Hematopoietic multipotent progenitor cell (in vitro differentiated cells): ENCODE measurements at regions not wholly inside any gene's neighbourhood (a gene's known extent, or its start where the extent isn't known, plus 50 kb on each side); places are given as distances from the start of the nearest gene placed in this dataset.
A peak's percentile ranks its signal among the peaks of the same experiment; 100 is the strongest.
"Not testable (repeated sequence)": the region's sequence is repeated elsewhere in the genome, so short reads cannot be mapped to it uniquely, and the experiment has no call there.

Experiments
- DNase-seq, 3 donors: peaks; one replicate each; pipeline ENCODE4 v3.0.0-alpha.2; 2011 to 2015; ENCODE audit warnings: low read depth in 2 of 3, low spot score in 2 of 3

DNA sequence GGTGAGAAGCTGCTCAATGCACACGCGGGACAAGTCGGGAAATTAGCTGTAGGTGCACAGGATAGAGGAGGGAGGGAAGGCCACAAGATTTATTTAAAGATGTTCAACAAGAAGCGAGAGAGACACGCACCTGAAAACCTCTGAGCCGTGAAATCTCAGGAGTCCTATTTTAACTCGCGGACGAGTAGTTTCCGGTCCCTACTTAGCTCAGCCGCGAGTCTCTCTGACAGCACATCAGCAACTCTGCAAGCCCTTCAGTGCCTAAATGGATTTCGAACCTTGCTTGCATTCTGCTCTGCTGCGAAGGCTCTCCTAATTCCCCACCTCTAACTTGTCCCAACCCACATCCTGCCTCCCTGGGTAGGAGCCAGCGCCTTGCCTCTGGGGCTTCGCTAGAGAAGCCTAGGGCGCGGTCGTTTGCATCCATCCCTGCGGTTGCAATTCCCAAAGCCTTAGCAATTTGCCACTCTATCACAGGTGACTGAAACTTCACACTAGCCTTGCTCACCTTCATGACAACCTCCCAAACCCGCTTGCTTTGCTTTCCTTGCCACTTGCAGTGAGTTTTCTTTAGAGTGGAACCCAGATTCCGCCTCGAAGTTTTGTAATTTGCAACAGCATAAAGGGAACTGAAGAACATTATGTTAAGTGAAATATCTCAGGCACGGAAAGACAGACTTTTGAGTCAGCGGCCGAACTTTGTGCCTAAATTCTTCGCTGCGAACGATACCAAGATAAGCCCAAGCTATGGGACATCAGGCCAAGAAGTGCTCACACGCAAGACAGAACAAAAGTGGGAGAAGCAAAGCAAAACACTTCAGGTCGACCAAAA lies 202.8 kb downstream of the KDM5D start:
- DNase-seq = no peak

DNA sequence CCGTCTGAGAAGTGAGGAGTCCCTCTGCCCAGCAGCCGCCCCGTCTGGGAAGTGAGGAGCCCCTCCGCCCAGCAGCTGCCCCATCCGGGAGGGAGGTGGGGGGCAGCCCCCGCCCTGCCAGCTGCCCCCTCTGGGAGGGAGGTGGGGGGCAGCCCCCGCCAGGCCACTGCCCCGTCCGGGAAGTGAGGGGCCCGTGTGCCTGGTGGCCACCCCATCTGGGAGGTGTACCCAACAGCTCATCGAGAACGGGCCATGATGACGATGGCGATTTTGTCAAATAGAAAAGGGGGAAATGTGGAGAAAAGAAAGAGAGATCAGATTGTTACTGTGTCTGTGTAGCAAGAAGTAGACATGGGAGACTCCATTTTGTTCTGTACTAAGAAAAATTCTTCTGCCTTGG lies 208.8 kb downstream of the KDM5D start:
- DNase-seq = not testable (repeated sequence)

DNA sequence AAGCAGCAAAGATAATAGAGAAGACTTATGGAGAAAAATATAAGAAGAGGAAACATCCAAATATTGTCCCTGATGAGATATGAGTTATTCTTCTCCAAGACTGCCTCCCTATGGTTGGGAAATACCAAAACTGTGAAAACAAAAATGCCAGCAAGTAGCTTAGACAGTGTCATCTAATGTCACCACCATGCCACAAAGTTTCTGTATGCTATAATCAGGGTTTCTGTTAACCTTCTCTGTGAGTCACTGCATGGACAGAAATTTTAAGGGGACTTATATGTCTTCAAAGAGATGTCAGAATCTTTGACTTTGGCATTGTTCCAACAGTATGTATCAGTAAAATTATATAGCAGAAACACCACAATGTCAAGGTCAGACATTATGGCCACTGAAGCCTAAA lies 222.6 kb downstream of the KDM5D start:
- DNase-seq = no peak

GRCh38 chrY:19503092-19503449 lies 241.5 kb downstream of the KDM5D start:
- DNase-seq = peak in 2 of 3 donors; percentile 3 to 31

DNA sequence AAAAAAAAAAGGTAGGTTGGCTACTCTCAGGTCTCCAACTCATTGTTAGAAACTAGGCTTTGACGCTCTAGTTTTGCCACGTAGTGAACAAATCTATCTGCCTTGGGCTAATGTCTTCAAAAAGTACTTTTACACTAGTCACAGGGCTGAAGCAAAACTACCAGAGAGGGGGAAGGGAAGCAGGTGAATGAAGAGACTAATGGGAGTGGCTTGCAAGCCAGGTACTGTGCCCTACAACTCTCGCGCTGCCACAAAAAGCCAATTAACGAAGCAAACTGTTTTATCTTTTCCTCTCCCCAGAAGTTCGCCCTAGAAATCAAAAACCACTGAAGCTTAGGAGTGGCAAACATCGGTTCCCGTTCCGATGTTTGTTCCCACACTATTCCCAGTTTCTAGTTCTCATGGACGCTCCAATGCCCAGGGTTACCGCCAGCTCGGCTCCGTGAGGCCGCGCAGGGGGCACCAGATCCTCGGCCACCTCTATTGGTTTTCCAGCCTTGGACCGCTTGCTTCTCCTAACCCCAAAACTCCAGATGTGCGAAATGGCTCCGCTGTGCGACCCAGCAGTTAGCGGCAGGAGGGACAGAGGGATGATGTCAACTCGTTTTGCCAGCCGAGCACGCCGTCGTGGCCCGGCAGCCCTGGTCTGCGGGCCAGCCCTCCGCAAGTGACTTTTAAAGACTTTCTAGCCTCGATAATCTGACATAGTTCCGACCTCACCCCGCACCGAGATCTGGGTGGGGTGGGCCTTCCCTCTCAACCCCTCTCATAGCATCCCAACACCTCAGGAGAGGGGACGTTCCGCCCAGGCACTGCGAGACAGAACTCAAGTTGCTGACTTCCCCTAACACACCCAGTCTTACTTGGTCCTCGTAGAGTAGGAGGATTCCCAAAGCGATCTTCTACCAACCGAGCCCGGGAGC lies 242.1 kb downstream of the KDM5D start:
- DNase-seq = no peak

GRCh38 chrY:19498556-19498955 lies 246.0 kb downstream of the KDM5D start:
- no peak for DNase-seq

DNA sequence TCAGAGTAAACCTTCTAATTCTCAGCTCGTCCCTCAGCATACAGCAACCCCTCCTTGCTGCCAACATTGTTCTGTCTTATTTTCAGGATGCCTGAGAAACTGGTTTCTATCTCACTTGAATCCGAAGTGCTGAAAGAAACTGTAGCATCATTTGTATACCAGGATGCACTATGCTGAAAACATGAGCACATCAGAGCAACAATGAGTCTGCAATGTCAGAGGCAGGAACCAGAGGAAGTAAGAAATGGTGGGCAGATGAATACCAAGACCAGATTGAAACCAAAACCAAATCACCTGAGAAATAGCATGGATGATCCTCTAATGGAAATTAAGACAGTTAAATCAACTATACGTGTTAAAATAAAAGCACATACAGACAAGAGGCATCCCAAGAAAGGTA lies 257.0 kb downstream of the KDM5D start:
- no peak for DNase-seq

GRCh38 chrY:19484997-19485396 lies 259.5 kb downstream of the KDM5D start:
- no peak for DNase-seq

- DNase-seq = peak in 2 of 3 donors; percentile 9 to 32
Observed at GRCh38 chrY:19479141-19479540, 265.4 kb downstream of the KDM5D start.

- DNase-seq = no peak
Observed at GRCh38 chrY:19477959-19478358, 266.6 kb downstream of the KDM5D start.

DNA sequence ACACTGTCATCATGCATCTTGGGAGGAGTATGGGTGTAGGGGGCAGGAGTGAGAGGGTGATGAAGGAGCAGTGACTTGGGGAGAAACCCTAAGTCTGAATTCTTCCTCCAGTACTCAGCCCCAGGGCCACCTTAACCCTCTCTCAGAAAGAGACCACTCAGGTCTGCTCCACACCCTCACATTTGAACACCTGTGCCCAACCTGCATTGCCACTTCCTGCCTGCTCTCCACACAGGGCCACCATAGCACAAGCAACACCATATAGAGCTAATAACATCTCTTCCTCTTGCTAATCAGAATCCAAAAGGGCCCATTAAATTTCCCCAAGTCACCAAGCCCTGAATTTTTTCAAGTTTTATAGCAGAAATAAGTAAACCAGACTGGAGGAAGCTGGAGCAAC lies 278.7 kb downstream of the KDM5D start:
- no peak for DNase-seq

GRCh38 chrY:19456855-19457448 lies 287.6 kb downstream of the KDM5D start:
- no peak for DNase-seq

DNA sequence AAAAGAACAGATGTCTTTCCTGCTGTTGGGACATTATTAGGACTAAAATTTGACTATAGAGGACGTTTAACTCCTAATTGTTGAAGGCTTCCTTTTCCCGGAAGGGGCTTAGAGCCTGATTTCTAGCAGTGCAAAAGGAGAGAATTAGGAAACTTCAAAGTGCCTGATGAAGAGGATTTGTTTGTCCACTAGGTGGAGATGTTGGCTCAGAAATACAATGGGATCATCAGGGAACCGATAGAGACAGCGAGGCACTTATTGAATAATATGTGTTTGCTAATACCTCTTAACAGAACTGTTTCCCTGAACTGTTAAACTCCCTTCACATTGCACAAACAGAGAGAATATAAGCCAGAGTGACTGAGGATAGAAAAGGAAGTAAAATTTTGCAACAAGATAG lies 311.5 kb downstream of the KDM5D start:
- peak in 2 of 3 donors; percentile 35 to 67 for DNase-seq

DNA sequence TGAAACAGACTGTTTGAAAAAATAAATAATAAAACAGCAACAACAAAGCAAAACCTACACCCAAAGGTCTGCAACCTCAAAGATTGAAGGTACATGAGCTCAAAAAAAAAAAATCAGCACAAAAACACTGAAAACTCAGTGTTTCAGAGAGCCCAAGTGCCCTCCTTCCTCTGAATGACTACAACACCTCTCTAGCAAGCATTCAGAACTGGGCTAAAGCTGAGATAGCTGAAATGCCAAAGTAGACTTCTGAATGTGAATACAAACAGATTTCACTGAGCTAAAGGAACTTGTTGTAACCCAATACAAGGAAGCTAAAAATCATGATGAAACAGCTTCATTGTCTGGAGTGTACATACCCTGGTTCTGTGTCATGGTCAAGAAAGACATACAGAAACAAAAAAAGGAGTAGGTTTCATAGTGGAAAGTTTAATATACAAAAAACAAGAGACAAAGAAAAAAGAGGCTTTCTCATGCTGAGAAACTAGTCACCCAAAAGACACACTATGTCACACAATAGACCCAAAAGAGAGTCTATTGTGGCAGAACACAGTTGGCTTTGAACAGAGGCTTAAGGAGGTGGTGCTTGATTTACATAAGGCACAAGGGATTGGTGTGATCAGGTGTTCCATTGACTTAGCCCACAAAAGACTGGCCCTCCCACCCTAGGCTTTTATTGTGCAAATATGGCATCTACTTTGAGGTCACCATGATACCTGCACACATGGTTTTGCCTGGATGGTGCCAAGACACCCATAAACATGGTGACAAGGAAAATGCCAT lies 316.6 kb downstream of the KDM5D start:
- no peak for DNase-seq

DNA sequence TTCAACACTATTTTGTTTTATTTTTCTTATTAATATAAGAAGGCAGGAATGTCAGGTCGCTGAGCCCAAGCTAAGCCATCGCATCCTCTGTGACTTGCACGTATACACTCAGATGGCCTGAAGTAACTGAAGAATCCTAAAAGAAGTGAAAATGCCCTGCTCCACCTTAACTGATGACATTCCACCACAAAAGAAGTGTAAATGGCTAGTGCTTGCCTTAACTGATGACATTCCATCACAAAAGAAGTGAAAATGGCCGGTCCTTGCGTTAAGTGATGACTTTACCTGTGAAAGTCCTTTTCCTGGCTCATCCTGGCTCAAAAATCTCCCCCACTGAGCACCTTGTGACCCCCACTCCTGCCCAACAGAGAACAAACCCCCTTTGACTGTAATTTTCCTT lies 317.3 kb downstream of the KDM5D start:
- DNase-seq = not testable (repeated sequence)

DNA sequence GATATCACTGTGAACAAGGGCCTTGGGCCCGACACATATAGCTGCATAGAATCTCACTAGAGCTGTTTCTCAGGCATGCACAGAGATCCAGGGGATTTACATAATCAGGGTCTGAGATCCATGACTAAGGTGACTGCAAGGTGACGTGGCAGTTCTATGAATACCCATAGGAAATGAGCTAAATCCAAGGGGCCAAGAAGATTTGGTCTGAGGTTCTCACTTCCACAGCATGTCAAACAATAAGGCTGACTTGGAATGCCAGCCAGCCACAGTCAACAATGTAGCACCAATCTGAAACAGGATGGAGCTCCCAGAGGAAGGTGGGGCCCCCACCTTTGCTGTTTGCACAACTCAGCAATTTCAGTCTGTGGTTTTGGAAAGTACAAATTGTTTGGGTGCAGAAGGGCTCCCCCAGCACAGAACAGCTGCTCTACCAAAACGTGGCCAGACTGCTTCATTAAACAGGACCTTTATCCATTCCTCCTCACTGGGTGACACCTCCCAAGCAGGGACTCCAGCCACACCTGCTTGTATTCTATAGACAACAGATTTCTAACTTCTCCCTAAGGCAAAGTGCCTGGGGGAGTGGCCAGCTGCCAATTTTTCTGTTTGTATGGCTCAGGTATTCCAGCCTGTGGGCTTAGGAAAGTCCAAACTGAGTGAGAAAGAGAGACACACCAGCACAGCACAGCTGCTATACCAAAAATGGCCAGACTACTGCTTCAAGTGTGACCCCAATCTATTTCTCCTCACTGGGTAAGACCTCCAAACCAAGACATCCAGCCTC lies 333.4 kb downstream of the KDM5D start:
- DNase-seq = no peak

DNA sequence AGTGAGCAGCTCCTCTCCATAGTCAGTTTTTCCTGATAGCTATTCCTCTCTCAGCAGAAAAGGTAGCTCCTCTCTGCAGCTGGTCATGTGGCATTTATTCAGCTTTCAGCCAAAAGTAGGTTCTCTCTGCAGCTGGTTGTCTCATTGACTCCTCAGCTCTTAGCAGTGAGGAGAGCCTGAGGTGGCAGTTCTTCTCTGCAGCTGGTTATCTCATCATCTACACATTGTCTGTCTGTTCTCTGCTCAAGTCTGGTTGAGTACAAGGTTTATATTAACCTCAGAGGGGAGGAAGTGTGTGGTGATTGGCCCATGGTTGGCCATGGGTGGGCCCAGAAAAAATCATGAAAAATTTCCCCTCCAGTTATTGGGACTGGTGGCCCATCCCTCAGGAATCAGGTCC lies 338.3 kb downstream of the KDM5D start:
- DNase-seq = no peak

GRCh38 chrY:19405598-19405997 lies 338.9 kb downstream of the KDM5D start:
- DNase-seq = no peak

DNA sequence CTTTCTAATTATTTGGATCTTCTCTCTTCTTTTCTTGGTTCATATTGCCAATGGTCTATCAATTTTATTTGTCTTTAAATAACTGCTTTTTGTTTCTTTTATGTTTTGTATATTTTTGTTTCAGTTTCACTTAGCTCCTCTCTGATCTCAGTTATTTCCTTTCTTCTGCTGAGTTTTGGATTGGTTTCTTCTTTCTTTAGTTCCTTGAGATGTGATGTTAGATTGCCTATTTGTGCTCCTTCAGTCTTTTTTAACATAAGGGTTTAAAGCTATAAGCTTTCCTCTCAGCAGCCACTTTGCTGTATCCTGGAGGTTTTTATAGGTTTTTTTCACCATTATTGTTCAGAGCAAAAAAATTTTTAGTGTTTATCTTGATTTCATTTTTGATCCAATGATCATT lies 351.6 kb downstream of the KDM5D start:
- DNase-seq = no peak

DNA sequence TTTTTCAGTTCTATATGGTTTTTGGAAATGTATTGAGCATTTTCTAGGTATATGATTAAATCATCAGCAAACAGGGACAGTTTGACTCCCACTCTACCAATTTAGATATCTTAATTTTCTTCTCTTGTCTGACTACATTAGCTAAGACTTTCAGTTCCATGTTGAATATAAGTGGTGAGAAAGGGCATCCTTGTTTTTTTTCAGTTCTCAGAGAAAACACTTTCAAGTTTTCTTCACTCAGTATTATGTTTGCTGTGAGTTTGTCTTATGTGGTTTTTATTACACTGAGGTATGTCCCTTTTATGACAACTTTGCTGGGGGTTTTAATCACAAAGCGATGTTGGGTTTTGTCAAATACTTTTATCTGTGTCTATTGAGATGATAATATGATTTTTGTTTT lies 352.6 kb downstream of the KDM5D start:
- no peak for DNase-seq
